ENCODE measurements at regions not wholly inside any gene's neighbourhood (a gene's known extent, or its start where the extent isn't known, plus 50 kb on each side); places are given as distances from the start of the nearest gene placed in this dataset.
"Not testable (repeated sequence)": the region's sequence is repeated elsewhere in the genome, so short reads cannot be mapped to it uniquely, and the experiment has no call there.

DNA sequence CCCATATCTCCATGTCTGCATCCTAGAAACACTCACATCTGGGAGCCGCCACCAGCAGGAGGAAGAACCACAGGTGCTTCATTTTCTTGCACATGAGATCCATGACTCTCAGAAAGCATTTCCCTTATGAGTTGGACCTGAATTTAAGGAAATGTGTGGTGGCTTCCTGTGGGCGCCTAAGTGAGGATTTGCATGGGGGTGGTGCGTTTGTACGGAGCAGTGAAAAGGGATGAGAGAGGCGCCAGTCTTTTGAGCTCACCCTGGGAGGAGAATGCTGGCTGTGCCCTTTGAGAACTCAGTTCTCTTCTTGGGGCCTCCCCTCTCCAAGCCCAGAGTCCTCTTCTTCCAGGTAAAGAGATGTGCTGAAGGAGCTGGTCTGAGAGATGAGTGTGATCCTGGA, 895.7 kb downstream of the TMEM121 start:
- TF ChIP-seq SPI1 (IDR thresholded peaks at IDR 0.05; ENCODE audit: low read depth, low read length), result no peak
- no peak for TF ChIP-seq POLR2A (IDR thresholded peaks at IDR 0.05; ENCODE audit: low read depth, low read length)
- TF ChIP-seq POU2F2 (IDR thresholded peaks at IDR 0.05; ENCODE audit: low read depth, low read length), result no peak
- no peak for TF ChIP-seq PAX5 (IDR thresholded peaks at IDR 0.05; ENCODE audit: insufficient read depth, low read length, severe bottlenecking)
- TF ChIP-seq POLR2AphosphoS5 (IDR thresholded peaks at IDR 0.05; ENCODE audit: low read depth, low read length), result no peak
- no peak for TF ChIP-seq TAF1 (IDR thresholded peaks at IDR 0.05; ENCODE audit: low read depth, low read length)

DNA sequence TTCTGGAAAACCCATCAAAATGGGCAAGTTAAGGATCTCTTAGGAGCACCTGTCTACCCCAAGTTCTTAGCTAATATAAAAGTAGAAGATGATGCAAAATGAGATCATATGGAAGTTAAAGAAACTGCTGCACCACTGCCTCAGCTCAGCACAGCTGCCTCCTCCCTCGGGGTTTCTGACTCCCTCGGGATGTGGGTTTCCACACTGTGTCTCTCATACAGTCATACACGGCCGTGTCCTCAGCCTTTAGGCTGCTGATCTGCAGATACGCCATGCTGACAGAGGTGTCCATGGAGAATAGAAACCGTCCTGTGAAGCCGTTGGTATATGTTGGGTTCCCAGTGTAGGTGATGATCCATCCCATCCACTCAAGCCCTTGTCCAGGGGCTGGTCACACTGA, 898.8 kb downstream of the TMEM121 start:
- FAIRE-seq, result not testable (repeated sequence)

More for the DNA sequence above, 895.7 kb downstream of the TMEM121 start:
- DNase-seq (ENCODE audit: insufficient read length, low spot score) (no peak), FAIRE-seq (no peak)

DNA sequence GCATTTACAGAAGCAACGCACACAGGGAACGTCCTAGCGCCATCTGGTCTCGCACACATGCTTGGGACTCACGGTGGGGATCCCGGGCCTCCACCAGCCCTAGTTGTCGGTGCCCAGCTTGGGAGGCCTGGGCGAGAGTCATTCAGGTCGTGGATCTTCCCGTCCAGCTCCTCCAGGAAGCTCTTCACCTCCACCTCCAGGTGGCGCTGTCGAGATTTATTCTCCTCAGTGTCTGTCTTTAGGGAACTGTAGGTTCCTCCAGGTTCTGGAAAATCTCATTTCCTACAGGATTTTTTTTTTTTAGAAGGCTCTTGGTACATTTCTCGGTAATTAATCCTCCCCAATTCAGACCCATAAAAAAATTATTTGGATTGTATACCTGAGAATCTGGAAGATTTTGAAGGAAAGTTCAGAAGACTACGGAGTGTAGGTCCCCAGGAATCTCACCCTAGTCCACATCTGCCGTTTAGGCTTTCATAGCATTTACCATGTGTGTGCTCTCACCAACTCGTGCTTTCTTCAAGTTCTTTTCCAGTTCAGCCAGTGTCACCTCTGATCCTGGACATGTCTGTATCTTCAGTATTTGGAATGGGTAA, 910.0 kb downstream of the TMEM121 start:
- TF ChIP-seq SPI1 (IDR thresholded peaks at IDR 0.05; ENCODE audit: low read depth, low read length), result no peak
- TF ChIP-seq PAX5 (IDR thresholded peaks at IDR 0.05; ENCODE audit: insufficient read depth, low read length, severe bottlenecking), result no peak
- no peak for TF ChIP-seq TAF1 (IDR thresholded peaks at IDR 0.05; ENCODE audit: low read depth, low read length)
- no peak for TF ChIP-seq POU2F2 (IDR thresholded peaks at IDR 0.05; ENCODE audit: low read depth, low read length)
- TF ChIP-seq POLR2A (IDR thresholded peaks at IDR 0.05; ENCODE audit: low read depth, low read length), result no peak
- TF ChIP-seq POLR2AphosphoS5 (IDR thresholded peaks at IDR 0.05; ENCODE audit: low read depth, low read length), result no peak
- DNase-seq (ENCODE audit: insufficient read length, low spot score) (no peak), FAIRE-seq (no peak)

More for the DNA sequence above, 898.8 kb downstream of the TMEM121 start:
- not testable (repeated sequence) for DNase-seq (ENCODE audit: insufficient read length, low spot score)

DNA sequence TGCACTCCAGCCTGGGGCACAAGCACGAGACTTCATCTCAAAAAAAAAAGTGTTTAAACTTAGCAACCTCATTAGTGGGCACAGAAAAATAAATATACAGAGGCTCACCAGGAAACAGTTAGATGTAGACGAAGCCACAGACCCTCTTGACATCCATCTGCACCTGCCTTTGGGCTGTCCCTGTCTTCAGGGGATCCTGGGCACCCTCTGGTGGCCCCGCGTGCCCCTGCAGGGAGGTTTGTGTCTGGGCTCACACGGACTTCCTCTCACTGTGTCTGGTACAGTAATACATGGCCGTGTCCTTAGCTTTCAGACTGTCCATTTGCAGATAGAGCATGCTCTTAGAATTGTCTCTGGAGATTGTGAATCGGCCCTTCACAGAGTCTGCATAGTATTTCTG, 916.5 kb downstream of the TMEM121 start:
- FAIRE-seq, result no peak
- no peak for TF ChIP-seq POLR2A (IDR thresholded peaks at IDR 0.05; ENCODE audit: low read depth, low read length)
- TF ChIP-seq SPI1 (IDR thresholded peaks at IDR 0.05; ENCODE audit: low read depth, low read length), result peak; percentile 62
- no peak for DNase-seq (ENCODE audit: insufficient read length, low spot score)

DNA sequence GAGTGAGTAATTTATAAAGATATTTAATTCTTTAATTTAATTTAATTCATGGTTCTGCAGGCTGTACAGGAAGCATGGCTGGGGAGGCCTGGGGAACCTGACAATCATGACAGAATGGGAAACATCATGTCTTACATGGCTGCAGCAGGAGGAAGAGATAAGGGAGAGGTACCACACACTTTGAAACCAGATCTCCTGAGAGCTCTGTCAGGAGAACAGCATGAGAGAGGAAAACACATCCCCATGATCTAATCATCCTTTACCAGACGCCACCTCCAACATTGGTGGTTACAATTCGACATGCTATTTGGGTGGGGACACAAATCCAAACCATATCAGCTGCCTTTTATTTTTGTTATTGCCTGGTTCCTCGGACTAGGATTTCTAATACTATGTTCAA, 928.6 kb downstream of the TMEM121 start:
- no peak for FAIRE-seq
- DNase-seq (ENCODE audit: insufficient read length, low spot score), result no peak
- TF ChIP-seq POLR2AphosphoS5 (IDR thresholded peaks at IDR 0.05; ENCODE audit: low read depth, low read length), result no peak
- TF ChIP-seq PAX5 (IDR thresholded peaks at IDR 0.05; ENCODE audit: insufficient read depth, low read length, severe bottlenecking), result no peak
- TF ChIP-seq SPI1 (IDR thresholded peaks at IDR 0.05; ENCODE audit: low read depth, low read length), result no peak
- TF ChIP-seq TAF1 (IDR thresholded peaks at IDR 0.05; ENCODE audit: low read depth, low read length), result no peak
- no peak for TF ChIP-seq POU2F2 (IDR thresholded peaks at IDR 0.05; ENCODE audit: low read depth, low read length)
- TF ChIP-seq POLR2A (IDR thresholded peaks at IDR 0.05; ENCODE audit: low read depth, low read length), result no peak

DNA sequence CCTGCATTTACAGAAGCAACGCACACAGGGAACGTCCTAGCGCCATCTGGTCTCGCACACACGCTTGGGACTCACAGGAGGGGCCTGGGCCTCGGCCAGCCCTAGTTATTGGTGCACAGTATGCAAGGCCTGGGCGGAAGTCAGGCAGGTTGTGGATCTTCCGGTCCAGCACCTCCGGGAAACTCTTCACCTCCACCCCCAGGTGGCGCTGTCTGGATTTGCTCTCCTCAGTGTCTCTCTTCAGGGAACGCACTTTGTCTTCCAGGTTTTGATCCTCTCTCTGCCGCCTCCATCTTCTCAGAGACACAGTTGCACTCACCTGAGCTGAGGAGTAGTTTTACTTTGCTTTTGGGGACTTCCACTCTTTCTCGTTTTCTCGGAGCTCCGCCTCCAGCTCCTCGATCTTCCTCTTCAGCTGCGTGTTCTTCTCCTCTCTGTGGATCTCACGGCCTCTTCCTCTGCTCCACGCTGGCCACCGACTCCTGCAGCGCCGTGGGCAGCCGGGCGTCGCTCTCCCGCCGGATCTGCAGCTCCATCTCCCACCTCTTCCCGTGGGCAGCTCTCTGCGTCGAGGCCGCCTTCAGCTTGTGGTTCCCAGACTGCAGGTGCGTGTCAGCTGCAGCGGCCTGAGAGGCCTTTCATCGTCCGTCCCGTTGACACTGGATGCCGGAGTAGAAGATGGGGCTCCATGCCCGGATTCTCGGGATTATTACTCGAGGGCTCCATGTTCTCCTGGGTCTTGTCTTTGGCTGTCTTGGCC, 933.8 kb downstream of the TMEM121 start:
- TF ChIP-seq SPI1 (IDR thresholded peaks at IDR 0.05; ENCODE audit: low read depth, low read length), result no peak
- no peak for TF ChIP-seq POU2F2 (IDR thresholded peaks at IDR 0.05; ENCODE audit: low read depth, low read length)
- TF ChIP-seq PAX5 (IDR thresholded peaks at IDR 0.05; ENCODE audit: insufficient read depth, low read length, severe bottlenecking), result no peak
- TF ChIP-seq POLR2A (IDR thresholded peaks at IDR 0.05; ENCODE audit: low read depth, low read length), result no peak
- TF ChIP-seq POLR2AphosphoS5 (IDR thresholded peaks at IDR 0.05; ENCODE audit: low read depth, low read length), result no peak
- no peak for TF ChIP-seq TAF1 (IDR thresholded peaks at IDR 0.05; ENCODE audit: low read depth, low read length)
- FAIRE-seq (peak; percentile 79), DNase-seq (ENCODE audit: insufficient read length, low spot score) (peak; percentile 60)

DNA sequence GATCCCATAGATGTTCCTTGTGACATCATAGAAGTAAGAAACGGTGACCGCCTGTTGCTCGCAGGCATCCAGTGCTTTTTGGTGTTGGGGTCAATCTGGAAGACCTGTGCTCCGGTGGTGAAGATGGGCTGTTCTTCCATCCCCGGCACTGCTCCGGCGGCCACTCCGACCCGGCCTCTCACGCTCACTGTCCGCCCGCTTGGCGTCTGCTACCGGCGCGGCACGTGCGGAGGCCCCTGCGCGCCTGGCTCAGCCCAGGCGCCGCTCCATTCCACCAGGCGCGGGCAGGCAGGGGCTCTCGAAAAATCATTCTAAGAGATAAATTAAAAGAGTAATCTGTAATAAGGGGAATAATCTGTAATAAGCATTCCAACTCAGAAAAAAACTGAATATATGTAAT, 934.5 kb downstream of the TMEM121 start:
- TF ChIP-seq PAX5 (IDR thresholded peaks at IDR 0.05; ENCODE audit: insufficient read depth, low read length, severe bottlenecking), result no peak
- no peak for TF ChIP-seq POLR2A (IDR thresholded peaks at IDR 0.05; ENCODE audit: low read depth, low read length)
- TF ChIP-seq TAF1 (IDR thresholded peaks at IDR 0.05; ENCODE audit: low read depth, low read length), result no peak
- TF ChIP-seq POU2F2 (IDR thresholded peaks at IDR 0.05; ENCODE audit: low read depth, low read length), result no peak
- no peak for TF ChIP-seq POLR2AphosphoS5 (IDR thresholded peaks at IDR 0.05; ENCODE audit: low read depth, low read length)
- no peak for TF ChIP-seq SPI1 (IDR thresholded peaks at IDR 0.05; ENCODE audit: low read depth, low read length)
- DNase-seq (ENCODE audit: insufficient read length, low spot score), result no peak
- no peak for FAIRE-seq

DNA sequence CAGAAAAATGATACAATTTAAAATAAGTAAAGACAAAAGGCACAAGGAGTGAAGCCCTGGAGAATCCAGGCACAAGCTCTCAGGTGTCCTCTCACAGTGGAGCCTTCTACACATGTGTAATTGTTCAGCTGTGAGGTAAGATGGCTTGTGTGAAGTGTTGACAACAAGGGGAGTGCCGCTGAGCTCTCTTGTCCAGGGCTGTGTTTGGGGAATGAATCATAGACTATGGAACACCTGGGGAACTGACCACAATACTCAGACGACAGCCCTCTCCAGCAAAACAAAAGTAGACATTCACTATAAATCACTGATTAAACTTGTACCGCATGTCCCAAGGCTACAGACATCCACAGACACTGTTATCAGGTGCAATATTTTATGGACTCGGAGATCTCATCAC, 940.1 kb downstream of the TMEM121 start:
- FAIRE-seq; DNase-seq (ENCODE audit: insufficient read length, low spot score): not testable (repeated sequence)

DNA sequence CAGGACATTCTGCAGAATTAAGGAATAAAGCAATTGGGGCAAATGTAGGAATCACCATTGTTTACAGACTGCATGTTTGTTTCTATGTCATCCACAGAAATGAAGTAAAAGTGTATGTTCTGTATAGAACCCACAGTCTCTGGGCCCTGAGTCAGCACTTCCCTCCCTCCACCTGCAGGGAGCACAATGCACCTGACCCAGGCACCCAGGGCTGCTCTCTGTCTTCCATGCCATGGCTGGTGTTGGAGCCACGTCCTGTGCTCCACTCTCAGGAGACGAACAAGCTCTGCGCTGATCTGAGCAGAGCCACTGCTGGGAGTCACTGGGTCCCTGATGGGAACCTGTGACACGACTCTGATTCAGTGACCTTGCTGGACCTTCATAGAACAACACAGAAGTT, 942.5 kb downstream of the TMEM121 start:
- FAIRE-seq; DNase-seq (ENCODE audit: insufficient read length, low spot score): not testable (repeated sequence)

DNA sequence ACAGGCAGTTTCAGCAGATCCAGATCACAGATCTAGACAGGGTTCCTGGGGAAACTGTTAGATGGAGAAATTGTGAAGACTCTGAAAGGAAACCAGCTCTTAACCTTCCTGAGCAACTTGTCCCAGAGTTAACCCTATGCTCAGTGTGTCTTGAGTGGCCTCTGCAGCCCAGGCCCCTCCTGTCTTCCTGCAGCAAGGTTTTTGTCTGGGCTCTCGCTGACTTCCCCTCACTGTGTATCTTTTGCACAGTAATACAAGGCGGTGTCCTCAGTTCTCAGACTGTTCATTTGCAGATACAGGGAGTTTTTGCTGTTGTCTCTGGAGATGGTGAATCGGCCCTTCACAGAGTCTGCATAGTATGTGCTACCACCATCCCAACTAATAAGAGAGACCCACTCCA, 943.6 kb downstream of the TMEM121 start:
- not testable (repeated sequence) for DNase-seq (ENCODE audit: insufficient read length, low spot score); FAIRE-seq
